GM10266 (cell line): ENCODE measurements at regions not wholly inside any gene's neighbourhood (a gene's known extent, or its start where the extent isn't known, plus 50 kb on each side); places are given as distances from the start of the nearest gene placed in this dataset.

Experiments used
- DNase-seq: peaks from one replicate; pipeline ENCODE4 v3.0.0; 2012; ENCODE audit errors: extremely low spot score
- CTCF ChIP-seq: IDR thresholded peaks from 2 replicates; pipeline ENCODE4 v1.5.1; 2012; ENCODE audit warnings: mild to moderate bottlenecking, low read depth; ENCODE audit not compliant: control insufficient read depth, insufficient read depth; ENCODE audit errors: missing control alignments

GRCh38 chr5:169357291-169357690 is 56.4 kb upstream of the SLIT3 start:
- TF ChIP-seq CTCF = no peak

GRCh38 chr5:169356811-169357210 is 55.9 kb upstream of the SLIT3 start:
- no peak for DNase-seq
- TF ChIP-seq CTCF = no peak

More at GRCh38 chr5:169357291-169357690, 56.4 kb upstream of the SLIT3 start:
- no peak for DNase-seq

- no peak for TF ChIP-seq CTCF
- no peak for DNase-seq
Measured at GRCh38 chr5:169356181-169356580, 55.2 kb upstream of the SLIT3 start.

- TF ChIP-seq CTCF = no peak
- DNase-seq = no peak
Measured at GRCh38 chr5:169354921-169355320, 54.0 kb upstream of the SLIT3 start.

GRCh38 chr5:169354263-169354662 is 53.3 kb upstream of the SLIT3 start:
- DNase-seq = no peak
- TF ChIP-seq CTCF = no peak

GRCh38 chr5:169352901-169353300 is 52.0 kb upstream of the SLIT3 start:
- no peak for DNase-seq
- no peak for TF ChIP-seq CTCF

- TF ChIP-seq CTCF = no peak
- DNase-seq = no peak
Measured at GRCh38 chr5:169351721-169352120, 50.8 kb upstream of the SLIT3 start.
